Testis (tissue), 2 donors: ENCODE measurements at regions not wholly inside any gene's neighbourhood (a gene's known extent, or its start where the extent isn't known, plus 50 kb on each side); places are given as distances from the start of the nearest gene placed in this dataset.
"Not testable (repeated sequence)": the region's sequence is repeated elsewhere in the genome, so short reads cannot be mapped to it uniquely, and the experiment has no call there.

ENCODE experiments used
- DNase-seq: peaks from one replicate; pipeline ENCODE4 v3.0.0-alpha.2; 2019
- H3K27ac ChIP-seq, 2 donors: fragments of 200-600 bp; sonication (generic); one replicate each; pipeline ENCODE4 v1.5.1; 2019
- H3K27me3 ChIP-seq: fragments of 200-600 bp; sonication (generic); one replicate; pipeline ENCODE4 v1.5.1; 2019
- H3K36me3 ChIP-seq: fragments of 200-600 bp; sonication (generic); one replicate; pipeline ENCODE4 v1.5.1; 2017; ENCODE audit warnings: low read depth; ENCODE audit errors: missing control alignments
- H3K4me1 ChIP-seq: fragments of 200-600 bp; sonication (generic); one replicate; pipeline ENCODE4 v1.5.1; 2019
- H3K4me3 ChIP-seq, 2 donors: fragments of 200-600 bp; sonication (generic); one replicate each; pipeline ENCODE4 v1.5.1; 2017 to 2019
- H3K9me3 ChIP-seq: fragments of 200-600 bp; sonication (generic); one replicate; pipeline ENCODE4 v1.5.1; 2017
- CTCF ChIP-seq, 3 experiments: fragments of 450-650 bp in 2 of 3; fragments of 200-600 bp in 1 of 3; sonication (generic) in 1 of 3; IDR thresholded peaks; one replicate each; pipeline ENCODE4 v1.5.1; 2016 to 2019; ENCODE audit warnings: antibody characterized with exemption in 3 of 3, mild to moderate bottlenecking in 2 of 3, moderate library complexity in 1 of 3
- POLR2A ChIP-seq: fragments of 450-650 bp; IDR thresholded peaks from one replicate; pipeline ENCODE4 v1.6.1; 2017; ENCODE audit warnings: antibody characterized with exemption, mild to moderate bottlenecking, moderate library complexity
- WGBS, 2 donors: methylation state at CpG; one replicate each; pipeline ENCODE4 v1.1.5; 2018; 5-methylcytosine and 5-hydroxymethylcytosine counted together
- intact Hi-C: fragments of 100-400 bp; cut with DNase I; formaldehyde crosslinking; loops from one replicate; pipeline ENCODE4 v1.15.1; 2023; ENCODE audit warnings: low total_unique reads

GRCh38 chr13:61891401-61891800 lies 475.8 kb upstream of the PCDH20 start:
- Histone ChIP-seq H3K4me1 (no peaks in the 10 kb centered on the region), H3K4me3 (no peak overlapping the region), H3K27me3 (no peaks in the 10 kb centered on the region), H3K27ac (no peak overlapping the region), H3K36me3 (no peaks in the 10 kb centered on the region), H3K9me3 (no peaks in the 10 kb centered on the region)
- TF ChIP-seq POLR2A = no peak
- TF ChIP-seq CTCF (IDR thresholded peaks at IDR 0.05) = no peak
- intact Hi-C loops = no loop called here
- no peak for DNase-seq

GRCh38 chr13:61884830-61885229 lies 469.2 kb upstream of the PCDH20 start:
- intact Hi-C loops = no loop called here
- Histone ChIP-seq H3K4me1 (no peaks in the 10 kb centered on the region), H3K36me3 (no peaks in the 10 kb centered on the region), H3K9me3 (no peaks in the 10 kb centered on the region), H3K4me3 (no peak overlapping the region), H3K27ac (no peak overlapping the region), H3K27me3 (no peaks in the 10 kb centered on the region)
- TF ChIP-seq CTCF (IDR thresholded peaks at IDR 0.05) = no peak
- no peak for TF ChIP-seq POLR2A
- no peak for DNase-seq
- WGBS, 2 donors = 56 to 75% methylated on average over 4 of the region's 4 CpGs

GRCh38 chr13:61880578-61881283 lies 465.1 kb upstream of the PCDH20 start:
- Histone ChIP-seq H3K27ac (no peak overlapping the region), H3K4me1 (no peaks in the 10 kb centered on the region), H3K36me3 (no peaks in the 10 kb centered on the region), H3K27me3 (no peaks in the 10 kb centered on the region), H3K9me3 (no peaks in the 10 kb centered on the region), H3K4me3 (no peak overlapping the region)
- 55 to 56% methylated on average over 3 of the region's 3 CpGs for WGBS, 2 donors
- peak; percentile 41 for DNase-seq
- no peak for TF ChIP-seq POLR2A
- TF ChIP-seq CTCF (IDR thresholded peaks at IDR 0.05) = peak in 2 of 3 experiments; percentile 23 to 64
- intact Hi-C loops = no loop called here

- not testable (repeated sequence) for H3K27ac ChIP-seq
- WGBS, 2 donors = 83 to 95% methylated on average over 3 to 4 of the region's 4 CpGs
Measured at GRCh38 chr13:61878565-61878964, 462.9 kb upstream of the PCDH20 start.

GRCh38 chr13:61874970-61875579 lies 459.4 kb upstream of the PCDH20 start:
- 62% methylated on average over 2 of the region's 2 CpGs for WGBS, 2 donors
- H3K4me3 ChIP-seq = no peak overlapping the region
- no peak for TF ChIP-seq POLR2A
- TF ChIP-seq CTCF (IDR thresholded peaks at IDR 0.05) = no peak
- no peak overlapping the region for H3K27ac ChIP-seq
- no peaks in the 10 kb centered on the region for H3K27me3 ChIP-seq
- no peak for DNase-seq
- H3K36me3 ChIP-seq = no peaks in the 10 kb centered on the region
- no peaks in the 10 kb centered on the region for H3K4me1 ChIP-seq
- H3K9me3 ChIP-seq = no peaks in the 10 kb centered on the region
- intact Hi-C loops = no loop called here

More at GRCh38 chr13:61878565-61878964, 462.9 kb upstream of the PCDH20 start:
- DNase-seq, H3K4me1 ChIP-seq, H3K36me3 ChIP-seq, H3K4me3 ChIP-seq, H3K9me3 ChIP-seq, H3K27me3 ChIP-seq, intact Hi-C loops: not testable (repeated sequence)
